ENCODE measurements at regions not wholly inside any gene's neighbourhood (a gene's known extent, or its start where the extent isn't known, plus 50 kb on each side); places are given as distances from the start of the nearest gene placed in this dataset.

DNA sequence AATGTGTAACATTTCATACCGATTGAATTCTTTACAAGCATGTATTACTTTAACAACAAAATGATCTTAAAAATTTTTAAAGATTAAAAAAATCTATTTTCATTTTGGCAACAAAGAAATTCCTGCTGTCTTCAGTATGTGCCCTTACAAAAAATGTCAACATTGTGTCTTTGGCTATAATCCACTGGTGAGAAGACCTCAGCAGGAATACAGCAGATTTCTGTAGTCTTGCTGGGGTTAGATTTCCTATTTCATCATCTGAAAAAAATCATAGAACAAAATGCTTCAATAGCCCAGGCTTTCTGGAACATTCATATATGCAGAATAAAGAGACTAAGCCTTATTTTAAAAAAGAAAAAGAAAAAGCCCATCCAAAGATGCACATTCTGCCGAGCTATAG, 129.1 kb upstream of the CA10 start (continued):
- TF ChIP-seq, protein P1, sequence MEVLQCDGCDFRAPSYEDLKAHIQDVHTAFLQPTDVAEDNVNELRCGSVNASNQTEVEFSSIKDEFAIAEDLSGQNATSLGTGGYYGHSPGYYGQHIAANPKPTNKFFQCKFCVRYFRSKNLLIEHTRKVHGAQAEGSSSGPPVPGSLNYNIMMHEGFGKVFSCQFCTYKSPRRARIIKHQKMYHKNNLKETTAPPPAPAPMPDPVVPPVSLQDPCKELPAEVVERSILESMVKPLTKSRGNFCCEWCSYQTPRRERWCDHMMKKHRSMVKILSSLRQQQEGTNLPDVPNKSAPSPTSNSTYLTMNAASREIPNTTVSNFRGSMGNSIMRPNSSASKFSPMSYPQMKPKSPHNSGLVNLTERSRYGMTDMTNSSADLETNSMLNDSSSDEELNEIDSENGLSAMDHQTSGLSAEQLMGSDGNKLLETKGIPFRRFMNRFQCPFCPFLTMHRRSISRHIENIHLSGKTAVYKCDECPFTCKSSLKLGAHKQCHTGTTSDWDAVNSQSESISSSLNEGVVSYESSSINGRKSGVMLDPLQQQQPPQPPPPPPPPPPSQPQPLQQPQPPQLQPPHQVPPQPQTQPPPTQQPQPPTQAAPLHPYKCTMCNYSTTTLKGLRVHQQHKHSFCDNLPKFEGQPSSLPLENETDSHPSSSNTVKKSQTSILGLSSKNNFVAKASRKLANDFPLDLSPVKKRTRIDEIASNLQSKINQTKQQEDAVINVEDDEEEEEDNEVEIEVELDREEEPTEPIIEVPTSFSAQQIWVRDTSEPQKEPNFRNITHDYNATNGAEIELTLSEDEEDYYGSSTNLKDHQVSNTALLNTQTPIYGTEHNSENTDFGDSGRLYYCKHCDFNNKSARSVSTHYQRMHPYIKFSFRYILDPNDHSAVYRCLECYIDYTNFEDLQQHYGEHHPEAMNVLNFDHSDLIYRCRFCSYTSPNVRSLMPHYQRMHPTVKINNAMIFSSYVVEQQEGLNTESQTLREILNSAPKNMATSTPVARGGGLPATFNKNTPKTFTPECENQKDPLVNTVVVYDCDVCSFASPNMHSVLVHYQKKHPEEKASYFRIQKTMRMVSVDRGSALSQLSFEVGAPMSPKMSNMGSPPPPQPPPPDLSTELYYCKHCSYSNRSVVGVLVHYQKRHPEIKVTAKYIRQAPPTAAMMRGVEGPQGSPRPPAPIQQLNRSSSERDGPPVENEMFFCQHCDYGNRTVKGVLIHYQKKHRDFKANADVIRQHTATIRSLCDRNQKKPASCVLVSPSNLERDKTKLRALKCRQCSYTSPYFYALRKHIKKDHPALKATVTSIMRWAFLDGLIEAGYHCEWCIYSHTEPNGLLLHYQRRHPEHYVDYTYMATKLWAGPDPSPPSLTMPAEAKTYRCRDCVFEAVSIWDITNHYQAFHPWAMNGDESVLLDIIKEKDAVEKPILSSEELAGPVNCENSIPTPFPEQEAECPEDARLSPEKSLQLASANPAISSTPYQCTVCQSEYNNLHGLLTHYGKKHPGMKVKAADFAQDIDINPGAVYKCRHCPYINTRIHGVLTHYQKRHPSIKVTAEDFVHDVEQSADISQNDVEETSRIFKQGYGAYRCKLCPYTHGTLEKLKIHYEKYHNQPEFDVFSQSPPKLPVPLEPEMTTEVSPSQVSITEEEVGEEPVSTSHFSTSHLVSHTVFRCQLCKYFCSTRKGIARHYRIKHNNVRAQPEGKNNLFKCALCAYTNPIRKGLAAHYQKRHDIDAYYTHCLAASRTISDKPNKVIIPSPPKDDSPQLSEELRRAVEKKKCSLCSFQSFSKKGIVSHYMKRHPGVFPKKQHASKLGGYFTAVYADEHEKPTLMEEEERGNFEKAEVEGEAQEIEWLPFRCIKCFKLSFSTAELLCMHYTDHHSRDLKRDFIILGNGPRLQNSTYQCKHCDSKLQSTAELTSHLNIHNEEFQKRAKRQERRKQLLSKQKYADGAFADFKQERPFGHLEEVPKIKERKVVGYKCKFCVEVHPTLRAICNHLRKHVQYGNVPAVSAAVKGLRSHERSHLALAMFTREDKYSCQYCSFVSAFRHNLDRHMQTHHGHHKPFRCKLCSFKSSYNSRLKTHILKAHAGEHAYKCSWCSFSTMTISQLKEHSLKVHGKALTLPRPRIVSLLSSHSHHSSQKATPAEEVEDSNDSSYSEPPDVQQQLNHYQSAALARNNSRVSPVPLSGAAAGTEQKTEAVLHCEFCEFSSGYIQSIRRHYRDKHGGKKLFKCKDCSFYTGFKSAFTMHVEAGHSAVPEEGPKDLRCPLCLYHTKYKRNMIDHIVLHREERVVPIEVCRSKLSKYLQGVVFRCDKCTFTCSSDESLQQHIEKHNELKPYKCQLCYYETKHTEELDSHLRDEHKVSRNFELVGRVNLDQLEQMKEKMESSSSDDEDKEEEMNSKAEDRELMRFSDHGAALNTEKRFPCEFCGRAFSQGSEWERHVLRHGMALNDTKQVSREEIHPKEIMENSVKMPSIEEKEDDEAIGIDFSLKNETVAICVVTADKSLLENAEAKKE (CRISPR knock-in tag; IDR thresholded peaks at IDR 0.05) = no peak

DNA sequence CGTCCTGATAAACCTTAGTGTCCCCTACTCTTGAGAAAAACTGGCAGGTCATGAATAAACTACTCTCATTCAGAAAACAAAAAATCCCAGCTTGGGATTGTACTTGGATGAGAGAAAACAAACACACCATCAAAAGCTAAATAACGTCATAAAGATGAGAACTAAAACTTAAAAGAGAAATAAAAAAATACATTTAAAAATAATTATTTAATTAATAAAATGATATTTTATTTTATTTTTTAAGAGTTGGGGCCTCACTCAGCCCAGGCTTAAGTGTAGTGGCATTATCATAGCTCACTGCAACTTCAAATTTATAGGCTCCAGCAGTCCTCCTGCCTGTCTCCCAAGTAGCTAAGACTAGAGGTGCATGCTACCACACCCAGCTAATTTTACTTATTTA, 125.4 kb upstream of the CA10 start:
- Histone ChIP-seq H3K9me2 (ENCODE audit: insufficient read depth) (no peaks in the 10 kb centered on the region), H2AFZ (no peak overlapping the region), H3K27ac (ENCODE audit: low read depth) (no peak overlapping the region), H3K4me2 (no peak overlapping the region), H3K4me3 (no peak overlapping the region), H3F3A (replicated peaks; ENCODE audit: low read depth) (no peaks in the 10 kb centered on the region), H3K36me3 (ENCODE audit: insufficient read depth) (no peaks in the 10 kb centered on the region), H3K27me3 (ENCODE audit: insufficient read depth) (no peaks in the 10 kb centered on the region), H3K79me2 (replicated peaks; ENCODE audit: insufficient read depth) (no peaks in the 10 kb centered on the region), H3K4me1 (ENCODE audit: insufficient read depth) (no peaks in the 10 kb centered on the region), H4K20me1 (replicated peaks; ENCODE audit: insufficient read depth) (no peaks in the 10 kb centered on the region)
- Mint-ChIP-seq H3K4me3 (no peak overlapping the region), H3K4me1 (0 out of 3 replicates have a peak, but pooled peaks cover under 1% of the 10 kb centered on the region), H3K27ac (no peak overlapping the region), H3K27me3 (ENCODE audit: insufficient read depth, low read depth, poor library complexity) (peaks cover 1% of the 10 kb centered on the region), H3K36me3 (ENCODE audit: low read depth) (no peaks in the 10 kb centered on the region), H3K9me3 (peaks cover 11% of the 10 kb centered on the region; the same call in 2 of the 3 replicates)
- TF ChIP-seq ZNF114 (CRISPR knock-in tag; IDR thresholded peaks at IDR 0.05) (no peak), EZH2 (IDR thresholded peaks at IDR 0.05; ENCODE audit: low read depth, unreplicated experiment) (no peak), STAT1 (IDR thresholded peaks at IDR 0.05; ENCODE audit: unreplicated experiment) (no peak)
- ATAC-seq (no peak), DNase-seq (ENCODE audit: low spot score) (no peak)

All from GM23338 (cell line).